Breast epithelium (tissue), 4 donors: ENCODE measurements at regions not wholly inside any gene's neighbourhood (a gene's known extent, or its start where the extent isn't known, plus 50 kb on each side); places are given as distances from the start of the nearest gene placed in this dataset.

Experiments used
- DNase-seq, 2 donors: peaks; one replicate each; pipeline ENCODE4 v3.0.0-alpha.2; 2019; ENCODE audit warnings: low spot score in 2 of 2
- H3K27ac ChIP-seq, 2 donors: fragments of 200-600 bp; sonication (generic) in 1 of 2; one replicate each; pipeline ENCODE4 v1.5.1; 2016 to 2019; ENCODE audit warnings: mild to moderate bottlenecking in 1 of 2
- H3K27me3 ChIP-seq, 2 donors: fragments of 200-600 bp; sonication (generic) in 1 of 2; one replicate each; pipeline versions ENCODE4 v1.5.1 to v1.6.0; 2017 to 2019; ENCODE audit warnings: control low read depth in 1 of 2, mild to moderate bottlenecking in 1 of 2
- H3K36me3 ChIP-seq: fragments of 200-600 bp; one replicate; pipeline ENCODE4 v1.5.1; 2019
- H3K4me1 ChIP-seq, 2 donors: fragments of 200-600 bp; sonication (generic); one replicate each; pipeline ENCODE4 v1.5.1; 2016 to 2019; ENCODE audit warnings: control low read depth in 1 of 2
- H3K4me3 ChIP-seq, 3 donors: fragments of 200-600 bp; sonication (generic); 1 replicate in 2 of 3; 2 replicates in 1 of 3; pipeline ENCODE4 v1.5.1; 2016 to 2019; ENCODE audit warnings: mild to moderate bottlenecking in 3 of 3, moderate library complexity in 2 of 3
- H3K9me3 ChIP-seq, 2 donors: fragments of 200-600 bp; sonication (generic) in 1 of 2; one replicate each; pipeline ENCODE4 v1.5.1; 2016 to 2019; ENCODE audit warnings: control low read depth in 1 of 2
- POLR2A ChIP-seq: fragments of 450-650 bp; IDR thresholded peaks from one replicate; pipeline ENCODE4 v1.6.1; 2016; ENCODE audit warnings: antibody characterized with exemption, mild to moderate bottlenecking, moderate library complexity
- POLR2AphosphoS5 ChIP-seq, 3 donors: sonication (generic); formaldehyde crosslinking; IDR thresholded peaks; one replicate each; pipeline ENCODE4 v1.6.1; 2017; ENCODE audit warnings: antibody characterized with exemption in 3 of 3
- intact Hi-C: fragments of 100-400 bp; cut with DNase I; formaldehyde crosslinking; loops from one replicate; pipeline ENCODE4 v1.15.1; 2023; ENCODE audit warnings: low total_unique reads
- TF ChIP-seq, protein P1 (sequence below), 3 donors: fragments of 450-650 bp; IDR thresholded peaks; one replicate each; pipeline ENCODE4 v1.5.1; 2016 to 2017; ENCODE audit warnings: antibody characterized with exemption in 3 of 3, mild to moderate bottlenecking in 3 of 3, moderate library complexity in 3 of 3

DNA sequence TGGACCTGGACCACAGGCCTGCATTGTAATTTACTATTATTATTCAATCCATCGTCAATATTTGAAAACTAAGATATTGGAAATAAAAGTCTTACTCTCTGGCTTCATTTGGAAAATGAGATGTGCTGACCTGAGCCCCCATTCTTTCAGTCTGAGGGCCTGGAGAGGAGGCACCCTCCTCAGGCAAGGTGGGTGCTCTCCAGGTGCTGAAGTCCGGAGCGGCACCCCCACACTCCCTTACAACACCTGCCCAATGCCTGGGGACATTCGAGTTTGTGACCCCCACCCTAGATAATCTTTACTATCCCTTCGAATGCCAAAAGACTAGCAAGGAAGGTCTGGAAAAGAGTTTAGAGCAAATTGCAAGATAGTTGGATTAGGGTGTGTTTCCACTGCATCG is 133.3 kb downstream of the EN1 start:
- no peak for DNase-seq
- Histone ChIP-seq H3K9me3 (peaks cover 0 to 7% of the 10 kb centered on the region in 2 donors), H3K27me3 (no peaks in the 10 kb centered on the region), H3K4me1 (no peaks in the 10 kb centered on the region), H3K4me3 (no peak overlapping the region), H3K27ac (no peak overlapping the region), H3K36me3 (no peaks in the 10 kb centered on the region)
- TF ChIP-seq, protein P1, sequence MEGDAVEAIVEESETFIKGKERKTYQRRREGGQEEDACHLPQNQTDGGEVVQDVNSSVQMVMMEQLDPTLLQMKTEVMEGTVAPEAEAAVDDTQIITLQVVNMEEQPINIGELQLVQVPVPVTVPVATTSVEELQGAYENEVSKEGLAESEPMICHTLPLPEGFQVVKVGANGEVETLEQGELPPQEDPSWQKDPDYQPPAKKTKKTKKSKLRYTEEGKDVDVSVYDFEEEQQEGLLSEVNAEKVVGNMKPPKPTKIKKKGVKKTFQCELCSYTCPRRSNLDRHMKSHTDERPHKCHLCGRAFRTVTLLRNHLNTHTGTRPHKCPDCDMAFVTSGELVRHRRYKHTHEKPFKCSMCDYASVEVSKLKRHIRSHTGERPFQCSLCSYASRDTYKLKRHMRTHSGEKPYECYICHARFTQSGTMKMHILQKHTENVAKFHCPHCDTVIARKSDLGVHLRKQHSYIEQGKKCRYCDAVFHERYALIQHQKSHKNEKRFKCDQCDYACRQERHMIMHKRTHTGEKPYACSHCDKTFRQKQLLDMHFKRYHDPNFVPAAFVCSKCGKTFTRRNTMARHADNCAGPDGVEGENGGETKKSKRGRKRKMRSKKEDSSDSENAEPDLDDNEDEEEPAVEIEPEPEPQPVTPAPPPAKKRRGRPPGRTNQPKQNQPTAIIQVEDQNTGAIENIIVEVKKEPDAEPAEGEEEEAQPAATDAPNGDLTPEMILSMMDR (IDR thresholded peaks at IDR 0.05) = no peak
- no peak for TF ChIP-seq POLR2AphosphoS5 (IDR thresholded peaks at IDR 0.05)
- no peak for TF ChIP-seq POLR2A
- intact Hi-C loops = no loop called here

DNA sequence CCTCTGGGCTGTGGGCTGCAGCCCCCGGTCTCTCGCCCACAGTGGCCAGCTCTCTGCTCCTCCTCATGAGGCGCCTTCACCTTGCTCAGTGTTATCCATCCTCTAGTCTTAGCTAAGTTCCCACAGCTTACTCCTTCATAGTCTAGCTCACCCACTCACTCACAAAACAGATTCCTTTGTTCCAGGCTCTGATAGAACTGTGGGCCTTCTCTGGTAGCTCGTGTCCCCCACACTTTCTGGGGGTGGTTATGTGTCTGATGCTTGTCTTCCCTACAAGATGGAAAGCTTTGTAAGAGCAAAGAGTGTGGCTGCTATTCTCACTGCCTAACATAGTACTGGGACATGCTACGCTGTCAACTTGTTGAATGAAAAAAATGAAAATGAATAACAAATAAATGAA is 135.8 kb downstream of the EN1 start:
- no peak for DNase-seq
- no peak overlapping the region for H3K27ac ChIP-seq
- no peaks in the 10 kb centered on the region for H3K27me3 ChIP-seq
- no peak overlapping the region for H3K4me3 ChIP-seq
- no peaks in the 10 kb centered on the region for H3K36me3 ChIP-seq
- no peaks in the 10 kb centered on the region for H3K4me1 ChIP-seq
- TF ChIP-seq, protein P1 (IDR thresholded peaks at IDR 0.05) = no peak
- TF ChIP-seq POLR2A (no peak), POLR2AphosphoS5 (IDR thresholded peaks at IDR 0.05) (no peak)
- intact Hi-C loops = no loop called here
- peaks cover 0 to 7% of the 10 kb centered on the region in 2 donors for H3K9me3 ChIP-seq

DNA sequence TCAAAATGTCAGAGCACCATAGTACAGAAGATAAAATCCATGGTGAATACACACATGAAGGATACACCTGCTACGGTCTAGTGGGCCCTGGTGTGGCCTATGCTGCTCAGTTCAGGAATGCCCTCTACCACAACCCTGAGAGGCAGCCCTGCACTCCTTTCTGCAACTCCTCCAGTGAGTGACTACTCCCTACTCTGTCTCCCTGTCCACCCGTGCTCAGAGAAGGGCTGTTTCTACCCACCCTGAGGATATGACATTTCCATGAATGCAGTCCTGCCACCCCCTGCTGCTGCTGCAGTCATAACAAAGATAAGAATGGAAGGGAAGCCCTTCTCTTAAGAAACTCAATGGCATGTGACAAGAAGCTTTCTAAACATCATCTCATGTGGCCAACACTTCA is 137.0 kb downstream of the EN1 start:
- DNase-seq = no peak
- intact Hi-C loops = no loop called here
- TF ChIP-seq, protein P1 (IDR thresholded peaks at IDR 0.05) = no peak
- TF ChIP-seq POLR2A = no peak
- TF ChIP-seq POLR2AphosphoS5 (IDR thresholded peaks at IDR 0.05) = no peak

DNA sequence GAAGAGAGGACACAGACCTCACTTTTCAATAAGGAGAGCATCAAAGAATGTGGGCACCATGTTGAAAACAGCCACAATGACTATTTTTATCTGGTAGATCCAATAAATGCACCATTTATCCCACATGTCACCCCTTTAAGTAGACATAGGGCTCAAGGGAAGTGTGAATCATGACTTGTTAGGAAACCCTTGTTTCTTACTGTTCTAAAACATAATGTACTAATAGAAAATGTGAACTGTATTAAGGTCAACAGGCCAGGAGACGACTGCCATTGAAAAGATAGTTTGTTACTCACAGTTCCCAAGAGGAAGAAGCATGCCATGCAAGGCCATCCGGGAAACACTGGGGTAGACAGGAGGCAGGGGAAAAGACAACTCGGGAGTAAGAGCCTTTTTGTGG is 137.7 kb downstream of the EN1 start:
- intact Hi-C loops = no loop called here
- Histone ChIP-seq H3K4me3 (no peak overlapping the region), H3K4me1 (no peaks in the 10 kb centered on the region), H3K9me3 (peaks cover 0 to 7% of the 10 kb centered on the region in 2 donors), H3K27ac (no peak overlapping the region), H3K27me3 (no peaks in the 10 kb centered on the region), H3K36me3 (no peaks in the 10 kb centered on the region)
- DNase-seq = no peak
- TF ChIP-seq POLR2AphosphoS5 (IDR thresholded peaks at IDR 0.05) (no peak), POLR2A (no peak)
- TF ChIP-seq, protein P1 (IDR thresholded peaks at IDR 0.05) = no peak

More for the DNA sequence above, 137.0 kb downstream of the EN1 start:
- H3K9me3 ChIP-seq = peaks cover 0 to 7% of the 10 kb centered on the region in 2 donors
- no peaks in the 10 kb centered on the region for H3K36me3 ChIP-seq
- H3K27me3 ChIP-seq = no peaks in the 10 kb centered on the region
- no peaks in the 10 kb centered on the region for H3K4me1 ChIP-seq
- H3K4me3 ChIP-seq = no peak overlapping the region
- no peak overlapping the region for H3K27ac ChIP-seq

DNA sequence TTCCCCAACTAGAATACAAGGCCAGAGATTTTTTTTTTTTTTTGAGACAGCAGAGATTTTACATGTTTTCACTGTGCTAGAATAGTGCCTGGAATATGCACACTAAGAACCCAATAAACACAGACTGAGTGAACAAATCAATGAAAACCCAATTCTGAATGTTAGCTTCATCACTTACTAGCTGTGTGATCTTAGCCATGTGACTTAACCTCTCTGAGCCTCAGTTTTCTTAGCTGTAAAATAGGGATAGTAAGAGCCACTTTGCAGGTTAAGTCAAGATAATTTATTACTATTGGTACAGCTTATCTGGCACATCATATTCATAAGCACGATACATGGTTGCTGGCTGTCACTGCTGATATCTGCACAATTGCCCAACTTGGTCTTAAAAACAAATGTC is 140.6 kb downstream of the EN1 start:
- Histone ChIP-seq H3K9me3 (peaks cover 0 to 7% of the 10 kb centered on the region in 2 donors), H3K4me1 (no peaks in the 10 kb centered on the region), H3K36me3 (no peaks in the 10 kb centered on the region), H3K4me3 (no peak overlapping the region), H3K27ac (no peak overlapping the region), H3K27me3 (no peaks in the 10 kb centered on the region)
- intact Hi-C loops = no loop called here
- no peak for DNase-seq
- no peak for TF ChIP-seq POLR2AphosphoS5 (IDR thresholded peaks at IDR 0.05)

DNA sequence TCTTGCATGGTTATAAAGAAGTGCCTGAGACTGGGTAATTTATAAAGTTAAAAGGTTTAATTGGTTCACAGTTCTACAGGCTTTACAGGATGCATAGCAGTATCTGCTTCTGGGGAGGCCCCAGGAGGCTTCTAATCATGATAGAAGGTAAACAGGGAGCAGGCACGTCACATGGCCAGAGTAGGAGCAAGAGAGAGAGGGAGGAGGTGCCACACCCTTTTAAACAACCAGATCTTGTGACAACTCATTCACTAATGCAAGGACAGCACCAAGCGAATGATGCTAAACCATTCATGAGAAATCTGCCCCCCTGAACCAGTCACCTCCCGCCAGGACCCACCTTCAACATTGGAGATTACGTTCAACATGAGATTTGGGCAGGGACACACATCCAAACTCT is 141.1 kb downstream of the EN1 start:
- no peak overlapping the region for H3K4me3 ChIP-seq
- intact Hi-C loops = no loop called here
- DNase-seq = no peak

More for the DNA sequence above, 141.1 kb downstream of the EN1 start:
- Histone ChIP-seq H3K9me3 (peaks cover 0 to 7% of the 10 kb centered on the region in 2 donors), H3K4me1 (no peaks in the 10 kb centered on the region), H3K27ac (no peak overlapping the region), H3K27me3 (no peaks in the 10 kb centered on the region), H3K36me3 (no peaks in the 10 kb centered on the region)
- no peak for TF ChIP-seq POLR2AphosphoS5 (IDR thresholded peaks at IDR 0.05)
- no peak for TF ChIP-seq POLR2A
- TF ChIP-seq, protein P1 (IDR thresholded peaks at IDR 0.05) = no peak
